Endodermal cell (in vitro differentiated cells): ENCODE measurements at regions not wholly inside any gene's neighbourhood (a gene's known extent, or its start where the extent isn't known, plus 50 kb on each side); places are given as distances from the start of the nearest gene placed in this dataset.

ENCODE experiments used
- DNase-seq: peaks from one replicate; pipeline ENCODE4 v3.0.0-alpha.2; 2017
- H3K27ac ChIP-seq: 2 replicates; pipeline ENCODE4 v1.5.1; 2013; ENCODE audit warnings: mild to moderate bottlenecking, low read depth, low read length, moderate library complexity
- H3K27me3 ChIP-seq: 2 replicates; pipeline ENCODE4 v1.6.1; 2013; ENCODE audit warnings: mild to moderate bottlenecking, low read length, moderate library complexity; ENCODE audit not compliant: insufficient read depth, control insufficient read depth, poor library complexity, severe bottlenecking
- H3K36me3 ChIP-seq: 2 replicates; pipeline ENCODE4 v1.7.0; 2013; ENCODE audit warnings: mild to moderate bottlenecking, low read length, moderate library complexity; ENCODE audit not compliant: control insufficient read depth, insufficient read depth
- H3K4me1 ChIP-seq: one replicate; pipeline ENCODE4 v1.7.0; 2013; ENCODE audit warnings: low read length; ENCODE audit not compliant: control insufficient read depth, insufficient read depth
- H3K4me3 ChIP-seq: 2 replicates; pipeline ENCODE4 v1.5.1; 2013; ENCODE audit warnings: mild to moderate bottlenecking, low read length, moderate library complexity
- H3K9ac ChIP-seq: 2 replicates; pipeline ENCODE4 v1.6.1; 2013; ENCODE audit warnings: mild to moderate bottlenecking, low read length, moderate library complexity; ENCODE audit not compliant: poor library complexity, severe bottlenecking; ENCODE audit errors: extremely low read depth
- H3K9me3 ChIP-seq: 2 replicates; pipeline ENCODE4 v1.6.1; 2013; ENCODE audit warnings: mild to moderate bottlenecking, low read length, moderate library complexity; ENCODE audit not compliant: control insufficient read depth
- H3K27ac Mint-ChIP-seq: 2 replicates; pipeline ENCODE4 v1.8.0; 2020; ENCODE audit warnings: mixed read lengths
- H3K27me3 Mint-ChIP-seq: 2 replicates; pipeline ENCODE4 v1.8.0; 2021; ENCODE audit warnings: mild to moderate bottlenecking, mixed read lengths; ENCODE audit not compliant: insufficient read depth
- H3K36me3 Mint-ChIP-seq: 2 replicates; pipeline ENCODE4 v1.8.0; 2020; ENCODE audit warnings: low read depth, mixed read lengths
- H3K4me1 Mint-ChIP-seq: 2 replicates; pipeline ENCODE4 v1.8.0; 2020; ENCODE audit warnings: mixed read lengths
- H3K4me3 Mint-ChIP-seq: 2 replicates; pipeline ENCODE4 v1.8.0; 2020; ENCODE audit warnings: mild to moderate bottlenecking, moderate library complexity, mixed read lengths
- H3K9me3 Mint-ChIP-seq: 2 replicates; pipeline ENCODE4 v1.8.0; 2020; ENCODE audit warnings: mild to moderate bottlenecking, mixed read lengths
- CTCF ChIP-seq: fragments of 200-600 bp; sonication (generic); conservative IDR thresholded peaks from 2 replicates; pipeline ENCODE4 v1.5.0; 2021; ENCODE audit warnings: antibody characterized with exemption, mild to moderate bottlenecking
- WGBS, 2 experiments: methylation state at CpG; one replicate each; pipeline versions ENCODE4 v1.1.5 to v1.1.7; 2013; ENCODE audit warnings: missing lambda C conversion rate in 2 of 2, mixed read lengths in 1 of 2; ENCODE audit not compliant: insufficient coverage in 1 of 2, insufficient read length in 1 of 2; 5-methylcytosine and 5-hydroxymethylcytosine counted together

- TF ChIP-seq CTCF: no peak
- Mint-ChIP-seq H3K9me3 (no peaks in the 10 kb centered on the region), H3K4me1 (peaks cover 16% of the 10 kb centered on the region), H3K4me3 (no peak overlapping the region), H3K27ac (no peak overlapping the region), H3K36me3 (no peaks in the 10 kb centered on the region), H3K27me3 (no peaks in the 10 kb centered on the region)
- H3K4me3 ChIP-seq: no peak overlapping the region
- no peak overlapping the region for H3K9ac ChIP-seq
- H3K27me3 ChIP-seq: no peaks in the 10 kb centered on the region
- no peaks in the 10 kb centered on the region for H3K36me3 ChIP-seq
- no peak for DNase-seq
- H3K4me1 ChIP-seq: no peaks in the 10 kb centered on the region
- no peak overlapping the region for H3K27ac ChIP-seq
- H3K9me3 ChIP-seq: no peaks in the 10 kb centered on the region
These were observed 921.7 kb upstream of the EPHA5 start for GRCh38 chr4:66591968-66592367.

- Histone ChIP-seq H3K36me3 (no peaks in the 10 kb centered on the region), H3K27ac (no peak overlapping the region), H3K9me3 (no peaks in the 10 kb centered on the region), H3K27me3 (no peaks in the 10 kb centered on the region), H3K9ac (no peak overlapping the region), H3K4me3 (no peak overlapping the region), H3K4me1 (no peaks in the 10 kb centered on the region)
- WGBS, 2 experiments: 94% methylated on average over 1 of the region's 1 CpG; no CpG with 5 or more reads in 1 of the 2 experiments
- Mint-ChIP-seq H3K4me3 (no peak overlapping the region), H3K27ac (no peak overlapping the region), H3K4me1 (peaks cover 16% of the 10 kb centered on the region), H3K36me3 (no peaks in the 10 kb centered on the region), H3K9me3 (no peaks in the 10 kb centered on the region), H3K27me3 (no peaks in the 10 kb centered on the region)
- TF ChIP-seq CTCF: no peak
- no peak for DNase-seq
These were observed 920.4 kb upstream of the EPHA5 start for GRCh38 chr4:66590488-66591215.

GRCh38 chr4:66589183-66589582, 918.9 kb upstream of the EPHA5 start:
- Mint-ChIP-seq H3K27me3 (no peaks in the 10 kb centered on the region), H3K4me1 (peaks cover 7% of the 10 kb centered on the region), H3K4me3 (no peak overlapping the region), H3K36me3 (no peaks in the 10 kb centered on the region), H3K27ac (no peak overlapping the region), H3K9me3 (no peaks in the 10 kb centered on the region)
- Histone ChIP-seq H3K27me3 (no peaks in the 10 kb centered on the region), H3K9me3 (no peaks in the 10 kb centered on the region), H3K4me3 (no peak overlapping the region), H3K36me3 (no peaks in the 10 kb centered on the region), H3K27ac (no peak overlapping the region), H3K9ac (no peak overlapping the region), H3K4me1 (no peaks in the 10 kb centered on the region)
- DNase-seq: no peak
- TF ChIP-seq CTCF: no peak
- 72 to 100% methylated on average over 1 of the region's 1 CpG for WGBS, 2 experiments
